ENCODE measurements at regions not wholly inside any gene's neighbourhood (a gene's known extent, or its start where the extent isn't known, plus 50 kb on each side); places are given as distances from the start of the nearest gene placed in this dataset.

- TF ChIP-seq CTCF (IDR thresholded peaks at IDR 0.05 in 4 of 5, conservative IDR thresholded peaks at IDR 0.05 in 1 of 5) (no peak), POLR2A (IDR thresholded peaks at IDR 0.05) (no peak)
Measured at GRCh38 chr4:72661830-72662229, 92.8 kb upstream of the ADAMTS3 start.

All from gastrocnemius medialis (tissue), 4 donors.